ENCODE measurements at regions not wholly inside any gene's neighbourhood (a gene's known extent, or its start where the extent isn't known, plus 50 kb on each side); places are given as distances from the start of the nearest gene placed in this dataset.
"Not testable (repeated sequence)": the region's sequence is repeated elsewhere in the genome, so short reads cannot be mapped to it uniquely, and the experiment has no call there.

DNA sequence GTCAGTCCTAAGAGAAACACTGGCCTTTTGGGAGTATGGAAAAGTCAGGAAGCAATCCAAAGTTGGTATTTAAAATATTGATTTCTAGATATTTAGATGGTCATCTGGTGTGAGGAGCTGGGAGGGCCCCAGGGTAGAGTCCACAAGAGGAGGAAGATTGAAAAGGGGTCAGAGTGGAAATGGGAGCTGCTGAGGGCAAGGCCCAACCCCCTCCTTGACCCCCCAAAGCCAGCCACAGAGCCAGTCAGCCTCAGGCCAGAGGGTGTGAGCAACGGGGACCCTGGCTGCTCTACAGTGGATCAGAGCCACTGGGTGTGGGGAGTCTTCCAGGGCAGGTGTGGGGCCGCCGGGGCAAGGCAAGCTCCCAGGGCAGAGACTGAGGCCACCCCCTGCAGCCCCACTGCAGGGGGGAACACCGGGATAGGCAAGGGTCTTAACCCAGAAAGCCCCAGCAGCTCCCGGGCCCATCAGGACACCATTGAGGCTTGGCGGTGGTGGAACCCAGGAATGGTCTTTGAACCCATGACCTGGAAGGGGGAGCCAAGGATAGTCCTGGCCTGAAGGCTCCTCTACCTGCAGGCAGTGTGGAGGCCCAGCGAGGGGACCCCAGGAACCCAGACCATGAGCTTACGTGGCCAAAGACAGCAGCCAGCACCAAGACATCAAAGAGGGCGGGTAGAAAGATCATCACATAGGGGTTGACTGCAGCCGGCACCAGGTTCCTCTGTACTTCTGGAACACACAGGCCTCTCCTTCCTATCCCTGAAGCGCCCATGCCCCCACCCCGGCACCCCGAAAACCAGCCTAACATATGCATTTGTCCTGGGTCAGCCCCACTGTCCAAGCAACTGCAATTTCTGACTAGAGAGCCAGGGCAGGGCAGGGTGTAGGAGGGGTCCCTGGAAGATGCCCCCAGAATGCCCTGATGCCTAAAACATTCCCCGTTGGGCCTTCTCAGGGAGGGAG, 51.3 kb upstream of the CSPG4 start:
- DNase-seq: not testable (repeated sequence)

DNA sequence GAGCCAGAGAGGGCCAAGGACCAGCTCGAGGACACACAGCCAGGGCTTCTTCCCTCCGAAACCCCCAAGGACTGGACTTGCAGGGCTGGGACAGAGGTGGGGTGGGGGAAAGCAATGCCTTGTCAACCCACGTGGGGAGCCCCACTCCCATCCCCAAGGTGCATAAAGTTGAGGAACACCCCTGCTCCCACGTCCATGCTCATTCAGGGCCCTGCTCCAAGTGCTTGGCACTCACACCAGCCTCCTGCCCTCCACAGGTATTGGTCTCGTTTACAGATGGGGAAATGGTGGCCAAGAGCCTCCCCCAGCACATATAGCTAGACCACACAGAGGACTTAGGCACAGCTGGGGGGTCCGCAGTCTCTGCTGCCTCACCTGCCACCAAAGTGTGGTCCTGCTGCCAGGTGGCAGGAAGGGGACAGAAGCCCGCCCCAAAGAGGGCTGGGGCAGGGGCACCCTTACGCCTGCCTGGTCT, 50.5 kb upstream of the CSPG4 start:
- DNase-seq: no peak

All from NCI-H1048 (cell line).